NOMO-1 treated with DMSO at 0.1 percent for 48 hours (cell line): ENCODE measurements at regions not wholly inside any gene's neighbourhood (a gene's known extent, or its start where the extent isn't known, plus 50 kb on each side); places are given as distances from the start of the nearest gene placed in this dataset.
"Not testable (repeated sequence)": the region's sequence is repeated elsewhere in the genome, so short reads cannot be mapped to it uniquely, and the experiment has no call there.

ENCODE experiments used
- DNase-seq: peaks from one replicate; lab custom pipeline; 2025; ENCODE audit not compliant: unreplicated experiment; lab: John Stamatoyannopoulos, UW

DNA sequence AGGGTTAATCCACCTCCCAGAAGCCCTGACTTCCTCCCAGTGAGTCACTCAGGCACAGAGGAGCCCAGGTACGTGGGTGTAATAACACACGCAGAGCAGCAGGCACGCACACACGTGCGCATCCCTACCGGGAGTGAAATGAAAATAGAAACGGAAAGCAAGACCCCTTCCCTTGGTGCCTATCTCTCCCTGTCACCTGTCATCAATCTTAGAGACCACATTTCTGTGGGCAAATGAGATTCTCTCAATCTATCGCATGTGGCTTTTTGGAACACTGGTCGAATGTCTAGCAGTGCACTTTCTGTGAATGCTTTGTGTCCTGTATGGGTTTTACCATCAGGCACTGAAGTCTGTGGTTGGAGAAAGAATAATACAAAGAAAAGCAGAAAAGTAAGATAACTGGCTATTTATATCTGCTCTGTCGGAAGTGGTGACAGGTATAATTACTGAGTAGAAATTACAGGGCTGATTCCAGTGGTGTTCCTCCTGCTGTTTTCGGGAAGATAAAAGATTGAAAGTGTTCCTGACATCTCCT lies 137.7 kb upstream of the GRIA1 start:
- no peak for DNase-seq

DNA sequence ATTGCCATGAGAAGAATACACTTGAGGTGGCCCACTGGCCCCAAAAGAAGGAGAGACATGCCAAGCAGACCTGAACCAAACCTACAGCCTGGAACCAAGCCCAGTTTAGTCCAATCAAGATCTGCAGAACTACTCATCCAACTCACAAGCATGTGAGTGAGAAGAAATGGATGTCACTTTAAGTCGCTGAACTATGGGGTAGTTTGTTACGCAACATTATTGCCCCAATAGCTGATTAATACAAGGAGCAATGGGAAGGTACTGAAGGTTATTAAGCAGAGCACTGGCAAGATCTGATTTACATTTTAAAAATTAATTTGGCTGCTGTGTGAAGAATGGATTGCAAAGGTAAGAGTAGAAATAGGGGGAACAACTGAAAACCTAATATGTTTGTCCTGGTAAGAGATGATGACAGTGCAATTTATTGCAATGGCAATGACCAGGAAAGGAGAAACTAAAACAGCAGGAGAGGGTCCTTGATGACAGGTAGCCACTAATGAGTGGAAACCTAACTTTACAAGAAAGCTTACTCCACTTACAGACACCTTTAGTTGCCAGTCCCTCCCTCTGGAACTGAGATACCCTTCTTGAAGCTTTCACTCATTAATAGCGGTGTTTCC lies 132.9 kb upstream of the GRIA1 start:
- DNase-seq: no peak

DNA sequence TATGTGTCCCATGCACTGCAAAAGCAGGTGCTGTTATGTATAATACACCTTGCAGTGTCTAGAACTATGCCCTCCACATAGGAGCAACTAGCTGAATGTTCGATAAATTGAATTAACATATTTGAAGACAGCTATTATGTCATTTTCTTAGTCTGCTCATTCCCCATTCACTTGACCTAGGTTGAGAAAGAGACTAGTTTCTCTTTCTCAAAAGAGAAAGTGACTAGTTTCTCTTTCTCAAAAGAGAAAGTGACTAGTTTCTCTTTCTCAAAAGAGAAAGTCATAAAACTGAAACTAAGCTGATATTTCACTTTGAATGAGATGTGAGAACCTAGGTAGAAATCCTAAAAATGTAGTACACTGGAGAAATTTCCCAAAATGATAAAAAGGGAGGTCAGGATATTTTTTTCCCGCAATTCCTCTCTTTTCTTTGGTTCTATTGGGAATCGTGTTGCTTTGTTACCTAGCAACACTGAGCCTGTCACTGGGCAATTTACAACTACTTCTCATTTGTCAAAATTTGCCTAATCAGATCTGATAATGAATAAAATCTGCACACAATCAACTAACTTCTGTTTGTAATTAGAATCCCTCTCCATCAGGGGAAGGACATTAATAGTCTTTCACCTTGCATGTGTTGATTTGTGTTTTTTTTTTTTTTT lies 132.0 kb upstream of the GRIA1 start:
- DNase-seq: no peak

GRCh38 chr5:153360860-153361259 lies 129.6 kb upstream of the GRIA1 start:
- DNase-seq: no peak

DNA sequence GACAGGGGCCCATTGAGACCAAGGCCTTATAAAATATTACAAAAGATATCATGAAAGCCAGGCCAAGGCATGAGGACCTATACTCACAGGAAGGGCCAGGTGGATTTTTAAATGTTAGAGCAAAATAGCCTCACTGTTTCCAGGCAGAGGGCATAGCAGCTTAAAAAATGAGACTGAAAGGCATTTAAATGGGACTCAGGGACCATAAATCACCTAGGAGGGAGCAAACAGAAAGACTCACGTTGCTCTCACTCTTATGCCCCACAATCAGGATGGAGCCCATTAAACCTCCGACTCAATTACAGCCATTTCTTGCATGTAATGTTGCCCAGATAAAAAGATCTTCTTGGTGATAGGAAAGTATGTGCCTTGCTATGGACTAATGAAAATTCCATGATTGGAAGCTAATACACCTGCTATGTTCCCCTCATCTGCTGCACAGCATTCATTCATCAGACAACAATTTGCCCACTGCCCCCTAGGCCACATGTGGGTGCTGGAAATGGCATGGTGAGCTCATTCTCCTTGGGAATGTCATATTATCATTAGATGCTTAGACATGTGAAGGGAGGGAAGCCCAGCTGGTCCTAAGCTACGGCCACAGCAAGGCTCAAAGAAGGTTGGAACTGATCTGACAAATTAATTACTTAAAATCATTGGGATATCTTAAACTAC lies 128.6 kb upstream of the GRIA1 start:
- DNase-seq: no peak

DNA sequence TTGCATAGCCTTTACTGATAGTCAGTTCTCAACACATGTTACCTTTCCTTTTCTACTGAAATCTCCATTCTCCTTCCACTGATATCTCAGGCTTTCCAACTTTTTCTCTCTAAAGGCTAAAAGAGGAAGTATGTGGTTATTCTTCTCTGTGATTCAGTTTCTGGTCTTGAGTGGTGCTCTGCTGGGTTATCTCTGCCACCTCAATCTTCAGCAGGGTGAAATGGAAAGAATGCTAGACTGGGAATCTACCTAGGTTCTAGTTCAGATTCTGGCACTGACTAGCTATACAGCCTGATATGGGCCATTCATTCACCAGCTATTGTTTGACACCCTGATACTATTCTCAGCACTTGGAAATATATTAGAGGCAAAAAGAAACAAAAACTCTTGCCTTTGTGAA lies 124.9 kb upstream of the GRIA1 start:
- no peak for DNase-seq

GRCh38 chr5:153367466-153367865 lies 123.0 kb upstream of the GRIA1 start:
- DNase-seq: no peak

GRCh38 chr5:153372425-153373129 lies 117.9 kb upstream of the GRIA1 start:
- DNase-seq: no peak

DNA sequence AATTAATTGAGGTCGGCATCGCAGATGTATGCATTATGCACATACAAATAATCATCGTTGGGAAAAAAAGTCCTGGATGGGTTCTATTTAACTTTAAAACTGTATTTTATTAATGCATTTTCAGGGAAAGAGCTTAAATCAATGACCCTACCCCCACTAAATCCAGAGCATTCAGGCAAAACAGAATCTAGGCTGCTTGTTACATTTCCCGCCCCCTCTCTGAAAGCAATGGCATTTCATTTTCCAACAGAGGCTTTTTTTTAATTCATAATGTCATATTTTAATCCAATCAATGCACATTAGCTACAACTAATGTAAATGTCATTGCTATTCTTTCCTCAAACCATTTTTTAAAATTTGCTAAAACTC lies 117.4 kb upstream of the GRIA1 start:
- DNase-seq: no peak

GRCh38 chr5:153381630-153382029 lies 108.8 kb upstream of the GRIA1 start:
- not testable (repeated sequence) for DNase-seq

DNA sequence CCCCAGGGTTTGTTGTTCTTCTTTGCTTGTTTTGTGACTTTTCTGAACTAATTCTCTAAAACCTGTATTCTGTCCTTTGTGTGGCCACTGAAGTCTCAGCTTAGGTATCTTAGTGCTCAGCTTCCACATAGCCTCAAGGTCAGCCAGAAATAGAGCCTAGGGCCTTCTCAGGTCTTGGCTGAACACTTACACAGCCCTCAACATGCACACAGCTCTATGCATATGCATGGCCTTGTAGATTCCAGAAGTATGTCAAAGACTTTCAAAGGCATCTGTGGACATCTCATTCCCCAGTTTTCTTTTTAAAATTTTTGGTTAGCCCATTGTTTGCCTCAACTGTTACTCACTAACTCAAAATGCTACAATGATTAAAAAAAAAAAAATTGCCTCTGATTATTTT lies 99.9 kb upstream of the GRIA1 start:
- no peak for DNase-seq

- DNase-seq: no peak
These were observed 90.9 kb upstream of the GRIA1 start for GRCh38 chr5:153399595-153399994.

- DNase-seq: no peak
These were observed 89.5 kb upstream of the GRIA1 start for GRCh38 chr5:153400931-153401330.

DNA sequence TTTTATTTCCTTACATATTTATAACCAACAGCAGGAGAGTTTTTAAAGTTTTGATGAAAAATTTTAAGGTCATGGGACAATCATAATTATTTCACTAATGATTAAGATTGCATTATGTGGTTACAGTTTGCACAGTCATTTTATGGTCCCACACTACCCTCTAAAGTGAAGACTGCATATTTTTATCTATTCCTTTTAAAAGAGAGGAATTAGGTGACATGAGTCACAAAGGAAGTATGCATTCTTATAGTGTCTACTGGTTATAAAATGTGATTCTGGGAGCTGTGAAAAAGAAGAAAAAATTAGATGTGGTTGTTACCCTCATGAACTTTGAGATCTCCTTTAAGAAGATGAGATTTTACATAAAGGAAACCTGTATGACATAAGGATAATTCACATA lies 87.9 kb upstream of the GRIA1 start:
- DNase-seq: no peak

- DNase-seq: no peak
These were observed 87.0 kb upstream of the GRIA1 start for GRCh38 chr5:153403470-153403869.

DNA sequence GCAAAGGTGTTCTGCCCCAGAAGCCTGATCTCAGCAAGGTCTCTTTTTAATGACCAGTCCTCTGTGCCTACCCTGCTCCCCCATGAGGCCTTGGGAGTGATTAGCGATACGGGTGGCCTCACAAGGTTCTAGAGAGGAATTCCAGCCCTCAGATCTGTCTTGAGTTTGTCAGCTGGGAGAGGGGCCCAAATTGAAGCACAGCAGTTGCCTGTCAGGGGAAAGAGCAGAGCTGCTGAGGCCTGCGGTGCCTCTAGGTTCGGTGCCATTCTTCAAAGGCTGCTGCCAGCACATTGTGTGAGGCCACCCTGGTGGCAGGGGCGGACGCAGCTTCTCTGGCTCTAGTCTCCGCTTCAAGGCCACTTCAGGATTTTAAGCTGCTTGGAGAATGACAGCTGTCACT lies 85.7 kb upstream of the GRIA1 start:
- no peak for DNase-seq

- no peak for DNase-seq
These were observed 68.8 kb upstream of the GRIA1 start for GRCh38 chr5:153421676-153422075.

DNA sequence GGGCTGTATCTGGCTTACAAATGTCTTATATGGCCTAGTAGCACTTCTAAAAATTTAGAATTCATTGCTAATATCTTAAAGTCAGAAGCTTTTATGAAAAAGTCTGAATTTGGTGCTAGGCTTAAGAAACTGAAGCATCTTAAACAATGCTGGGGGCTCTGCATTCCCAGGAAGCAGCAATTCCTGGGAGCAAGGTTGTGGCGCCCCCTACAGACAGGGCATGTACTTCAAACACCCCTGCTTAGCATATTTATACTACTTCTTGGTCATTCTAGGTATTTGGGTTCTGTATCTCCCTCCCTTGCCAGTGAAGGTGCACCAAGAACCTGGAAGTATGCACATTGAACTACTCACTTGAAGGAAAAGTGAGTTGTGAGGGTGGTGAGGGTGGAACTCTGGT lies 64.6 kb upstream of the GRIA1 start:
- DNase-seq: no peak

GRCh38 chr5:153429761-153430380 lies 60.6 kb upstream of the GRIA1 start:
- DNase-seq: no peak

DNA sequence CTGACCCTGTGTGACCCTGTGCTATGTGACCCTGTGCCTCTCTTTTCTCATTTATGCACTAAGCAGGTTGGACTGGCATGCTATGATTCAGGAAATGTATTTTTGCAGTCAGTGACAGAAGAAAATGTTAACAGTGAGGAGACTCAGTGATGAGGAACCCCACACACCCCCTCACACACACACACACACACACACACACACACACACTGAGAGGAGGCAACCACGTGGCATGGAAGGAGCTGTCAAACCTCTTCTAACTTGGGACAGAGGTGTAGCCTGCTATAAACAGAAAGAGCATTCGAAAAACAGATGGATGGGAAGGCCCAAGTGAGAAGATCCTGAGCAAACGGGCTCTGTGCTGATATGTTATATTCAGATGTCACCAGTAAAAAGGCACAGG lies 57.9 kb upstream of the GRIA1 start:
- DNase-seq: no peak

GRCh38 chr5:153437251-153437650 lies 53.2 kb upstream of the GRIA1 start:
- no peak for DNase-seq
